ENCODE measurements at regions not wholly inside any gene's neighbourhood (a gene's known extent, or its start where the extent isn't known, plus 50 kb on each side); places are given as distances from the start of the nearest gene placed in this dataset.

DNA sequence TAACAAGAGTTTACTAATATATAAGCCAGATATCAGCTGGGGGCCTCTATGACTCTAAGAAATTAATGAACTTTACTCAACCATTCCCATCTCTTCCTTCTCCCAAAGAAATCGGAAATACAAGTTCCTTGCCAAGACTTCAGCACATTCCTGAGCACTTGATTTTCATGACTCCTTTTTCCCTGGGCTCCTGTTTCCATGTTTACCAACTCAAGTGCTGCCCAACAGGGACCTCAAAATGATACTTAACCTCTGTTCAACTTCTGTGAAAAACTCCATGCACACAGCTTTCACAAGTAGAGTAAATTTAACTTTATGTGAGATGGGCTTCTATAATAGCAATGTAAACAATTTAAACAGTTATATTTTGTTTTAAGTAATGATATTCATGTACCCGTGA is 315.8 kb upstream of the CDIN1 start:
- no peak for DNase-seq (ENCODE audit: low spot score)

DNA sequence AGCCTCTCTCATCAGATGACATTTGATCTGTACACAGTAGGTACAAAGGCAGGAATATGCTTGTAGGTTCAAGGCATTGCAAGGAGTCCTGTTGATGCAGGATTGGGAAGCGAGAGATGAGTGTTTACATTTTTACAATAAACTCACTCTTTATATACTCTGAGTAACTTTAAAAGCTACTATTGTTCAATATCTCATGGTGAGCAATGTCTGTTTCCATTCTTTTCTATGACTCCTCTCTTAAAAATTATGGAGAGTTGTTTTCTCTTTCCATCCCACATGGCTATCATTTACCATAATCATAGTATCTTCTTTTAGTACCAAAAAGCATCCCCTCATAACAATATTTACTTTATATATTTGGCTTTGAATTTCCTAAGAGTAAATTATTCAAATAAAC is 314.0 kb upstream of the CDIN1 start:
- no peak for DNase-seq (ENCODE audit: low spot score)

DNA sequence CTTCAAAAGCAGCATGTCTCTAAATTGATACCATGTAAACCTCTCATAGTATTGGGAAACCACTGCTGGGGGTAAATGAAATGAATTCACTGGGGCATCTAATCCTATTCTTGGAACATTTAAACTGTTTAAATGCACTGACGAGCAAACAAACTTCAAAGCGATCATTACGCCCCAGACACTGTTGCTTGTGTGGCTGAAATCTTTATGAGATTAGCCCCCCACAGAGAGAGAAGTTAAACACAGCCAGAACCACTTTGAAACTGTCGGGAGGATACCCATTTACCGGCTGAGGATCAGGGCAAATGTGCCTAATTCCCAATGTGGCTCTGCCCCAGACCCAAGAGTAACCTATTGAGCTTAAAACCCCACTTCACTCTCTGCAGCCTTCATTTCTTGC is 308.4 kb upstream of the CDIN1 start:
- DNase-seq (ENCODE audit: low spot score) = no peak

DNA sequence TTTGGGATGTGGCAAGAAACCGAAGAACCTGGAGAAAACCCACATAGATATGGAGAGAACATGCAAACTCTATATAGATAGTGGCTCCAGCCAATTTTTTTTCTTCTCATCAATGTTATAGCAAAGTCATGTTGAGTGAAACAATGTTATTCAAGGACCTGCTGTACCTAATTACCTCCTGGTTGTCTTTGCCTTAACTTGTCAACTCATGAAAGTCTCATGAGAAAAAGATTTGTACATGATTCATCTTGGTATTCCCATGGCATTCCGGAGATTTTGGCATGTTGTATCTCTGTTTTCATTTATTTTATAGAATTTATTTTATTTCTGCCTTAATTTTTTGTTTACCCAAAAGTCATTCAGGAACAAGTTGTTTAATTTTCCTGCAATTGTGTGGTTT is 303.8 kb upstream of the CDIN1 start:
- DNase-seq (ENCODE audit: low spot score) = no peak

DNA sequence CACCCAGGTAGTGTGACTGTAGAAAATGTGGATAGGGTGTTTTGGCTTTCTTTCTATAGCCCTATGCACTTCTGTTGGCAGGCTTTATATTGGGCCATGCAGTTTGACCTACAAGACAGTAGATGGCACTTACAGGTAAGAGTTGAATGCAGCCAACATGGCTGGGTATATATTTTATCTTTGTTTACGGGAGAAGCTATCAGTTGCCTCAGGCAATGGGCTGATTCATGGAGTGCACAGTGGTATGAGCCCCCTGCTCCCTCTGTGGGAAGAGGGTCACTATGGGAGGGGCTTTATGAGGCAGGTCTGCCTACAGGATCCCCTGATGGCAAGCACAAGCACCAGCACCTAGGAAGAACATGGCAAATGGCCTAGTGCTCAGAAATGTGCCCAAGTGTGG is 301.2 kb upstream of the CDIN1 start:
- DNase-seq (ENCODE audit: low spot score) = no peak

DNA sequence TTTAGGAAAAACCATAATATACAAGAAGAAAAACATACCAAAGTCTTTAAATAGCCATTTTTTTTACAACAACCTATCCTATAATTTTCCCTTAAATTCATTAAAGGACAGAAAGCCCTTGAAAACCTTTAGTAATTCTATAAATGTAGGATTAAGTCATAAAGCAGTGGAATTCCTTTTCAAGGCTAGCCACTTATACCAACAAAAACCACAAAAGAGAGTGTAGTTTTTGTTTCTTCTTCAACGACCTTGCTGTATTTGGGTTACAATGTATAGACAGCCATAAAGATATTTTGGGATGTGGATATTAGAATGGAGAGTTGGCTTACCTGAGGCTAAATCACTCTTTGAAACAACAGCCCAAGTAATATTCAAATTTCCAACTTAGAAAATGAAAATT is 296.6 kb upstream of the CDIN1 start:
- DNase-seq (ENCODE audit: low spot score) = no peak

DNA sequence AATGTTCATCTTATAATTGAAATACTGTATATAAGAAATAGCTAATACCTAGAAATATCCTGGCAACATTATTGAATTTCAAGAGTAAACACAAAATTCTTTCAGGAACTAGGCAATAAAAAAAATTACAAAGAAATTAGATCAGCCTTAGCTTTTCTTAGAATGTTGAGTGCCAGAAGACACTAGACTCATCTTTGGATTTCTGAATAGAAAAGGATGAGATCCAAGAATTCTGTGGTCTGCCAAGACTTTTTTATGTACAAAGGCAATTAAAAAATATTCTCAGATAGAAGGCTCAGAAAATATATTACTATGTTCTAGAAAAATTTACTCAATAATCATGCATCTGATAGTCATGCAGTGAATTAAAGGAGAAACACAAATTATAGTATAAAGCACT is 294.5 kb upstream of the CDIN1 start:
- no peak for DNase-seq (ENCODE audit: low spot score)

DNA sequence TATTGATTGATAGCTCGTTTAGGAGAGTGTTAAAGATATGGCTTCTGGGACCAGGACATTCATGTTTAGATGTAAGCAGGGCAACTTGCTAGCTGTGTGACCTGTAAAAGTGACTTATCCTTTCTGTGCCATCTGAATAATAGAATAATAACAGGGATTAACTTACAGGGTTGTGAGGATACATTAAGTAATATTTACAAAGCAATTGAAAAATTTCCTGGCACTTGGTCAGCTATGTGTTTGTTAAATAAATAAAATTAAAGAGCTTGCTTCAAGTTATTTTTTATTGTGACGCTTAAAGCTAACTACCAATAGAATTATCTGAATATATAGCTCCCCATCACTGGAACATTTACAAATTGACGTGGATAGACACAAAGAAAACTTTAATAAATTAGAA is 287.9 kb upstream of the CDIN1 start:
- DNase-seq (ENCODE audit: low spot score) = no peak

DNA sequence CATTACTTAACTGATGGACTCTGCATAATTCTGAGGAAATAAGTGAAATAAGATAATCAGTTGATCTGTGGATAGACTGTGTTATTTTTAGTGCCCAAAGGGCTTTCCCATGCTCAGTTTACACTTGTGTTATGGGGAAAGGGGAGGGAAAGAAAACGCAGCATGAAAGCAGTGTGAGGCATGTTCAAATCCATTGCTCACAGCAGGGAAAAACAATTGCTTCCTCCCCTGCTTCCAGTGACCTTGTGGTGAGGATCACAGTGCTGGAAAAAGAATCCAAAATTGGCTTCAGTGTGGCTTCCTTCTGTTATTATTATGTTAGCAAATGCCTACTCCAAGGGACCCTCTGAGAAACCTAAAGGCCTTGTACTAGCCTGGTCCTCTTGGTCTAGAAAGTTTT is 285.1 kb upstream of the CDIN1 start:
- DNase-seq (ENCODE audit: low spot score) = no peak

DNA sequence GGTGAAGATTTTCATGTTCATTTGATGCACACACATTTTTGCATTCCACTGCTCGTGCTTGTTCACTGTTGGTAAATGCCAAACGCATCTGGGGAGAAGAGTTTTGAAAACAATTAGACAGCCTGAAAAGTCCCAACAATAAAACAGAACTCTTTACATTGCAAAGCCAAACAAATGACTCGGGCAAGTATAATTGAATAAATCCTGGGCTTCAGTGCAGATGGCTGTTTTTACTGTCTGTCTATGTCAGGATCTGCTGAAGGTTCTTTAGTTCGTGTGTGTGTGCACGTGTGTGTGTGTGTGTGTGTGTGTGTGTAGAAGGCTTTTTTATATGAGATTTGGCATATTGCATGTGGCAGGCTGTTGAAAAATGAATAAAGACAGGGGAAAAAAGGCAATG is 277.5 kb upstream of the CDIN1 start:
- no peak for DNase-seq (ENCODE audit: low spot score)

DNA sequence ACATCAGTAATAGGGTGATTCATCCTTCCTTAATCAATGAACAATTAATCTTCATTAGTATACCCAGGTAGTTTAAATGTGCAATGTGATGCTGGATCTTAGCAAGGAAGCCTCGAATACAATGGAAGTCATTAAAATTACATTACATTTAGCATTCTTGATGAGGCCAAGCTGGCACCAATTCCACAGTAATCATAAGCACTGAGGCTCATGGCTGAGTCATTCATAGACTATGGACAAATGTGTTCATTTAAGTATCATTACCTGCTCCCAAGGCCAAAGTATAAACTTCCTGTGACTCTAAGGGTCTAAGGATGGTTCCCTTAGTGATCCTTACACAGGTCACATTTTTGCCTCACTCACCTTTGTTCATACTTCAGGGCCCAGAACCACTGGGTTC is 266.4 kb upstream of the CDIN1 start:
- DNase-seq (ENCODE audit: low spot score) = no peak

DNA sequence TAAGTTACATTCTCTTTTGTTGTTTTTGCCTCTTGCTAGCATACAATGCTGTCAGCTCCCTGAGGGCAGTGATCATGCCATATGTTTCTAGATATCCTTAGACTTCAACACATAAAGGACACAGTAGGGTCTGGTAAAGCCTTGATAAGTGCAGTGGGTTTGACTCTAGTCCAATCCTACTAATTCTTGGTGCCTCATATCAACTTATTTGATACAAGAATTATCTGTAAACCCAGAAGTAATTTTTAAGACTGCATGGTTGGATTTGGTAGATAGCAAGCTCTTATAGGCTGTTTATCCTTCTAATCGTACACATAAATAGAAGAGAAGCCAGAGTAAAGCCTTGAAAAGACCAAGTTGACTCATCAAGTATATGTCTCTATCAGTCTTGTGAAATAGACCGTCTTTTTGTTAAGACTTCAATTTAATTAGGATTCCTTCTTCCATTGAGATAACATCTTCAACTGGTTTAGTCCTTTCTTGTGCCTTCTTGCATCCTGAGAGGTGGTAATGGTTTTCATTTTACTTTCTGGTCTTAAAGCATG is 265.6 kb upstream of the CDIN1 start:
- DNase-seq (ENCODE audit: low spot score) = no peak

DNA sequence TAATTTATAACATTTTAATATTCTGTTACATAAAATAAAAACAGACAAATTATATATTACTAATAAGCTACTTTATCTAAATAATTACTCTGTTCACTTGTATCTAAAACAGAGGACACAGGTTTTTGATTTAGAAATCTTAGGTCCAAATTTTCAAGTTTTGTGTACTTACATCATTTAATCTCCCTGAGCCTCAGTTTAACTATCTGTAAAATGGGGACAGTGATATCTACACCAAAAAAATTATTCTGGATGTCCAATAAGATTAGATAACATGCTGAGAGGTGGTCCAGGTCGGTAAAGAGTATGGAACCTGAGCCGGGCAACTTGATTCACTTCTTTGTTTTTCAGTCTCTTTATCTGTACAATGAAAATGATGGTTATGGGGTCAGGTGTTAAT is 263.8 kb upstream of the CDIN1 start:
- DNase-seq (ENCODE audit: low spot score) = no peak

DNA sequence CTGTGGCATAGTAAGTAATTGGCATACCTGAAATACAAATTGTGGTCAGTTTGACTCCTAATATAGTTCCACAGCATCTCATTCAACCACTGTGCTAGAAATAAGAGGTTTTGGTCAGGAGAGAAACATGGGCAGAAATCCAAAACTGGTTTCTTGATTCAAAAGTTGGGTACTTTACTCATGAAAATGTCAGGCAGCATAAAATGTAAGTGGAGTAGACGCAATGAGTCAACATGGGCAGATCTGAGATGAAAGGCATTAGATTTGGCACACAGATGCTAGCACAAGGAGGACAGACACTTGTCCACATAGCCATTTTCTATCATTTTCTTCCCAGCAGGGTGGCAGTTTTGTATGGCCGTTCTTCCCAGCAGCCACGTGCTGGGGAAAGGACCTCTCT is 255.8 kb upstream of the CDIN1 start:
- DNase-seq (ENCODE audit: low spot score) = no peak

DNA sequence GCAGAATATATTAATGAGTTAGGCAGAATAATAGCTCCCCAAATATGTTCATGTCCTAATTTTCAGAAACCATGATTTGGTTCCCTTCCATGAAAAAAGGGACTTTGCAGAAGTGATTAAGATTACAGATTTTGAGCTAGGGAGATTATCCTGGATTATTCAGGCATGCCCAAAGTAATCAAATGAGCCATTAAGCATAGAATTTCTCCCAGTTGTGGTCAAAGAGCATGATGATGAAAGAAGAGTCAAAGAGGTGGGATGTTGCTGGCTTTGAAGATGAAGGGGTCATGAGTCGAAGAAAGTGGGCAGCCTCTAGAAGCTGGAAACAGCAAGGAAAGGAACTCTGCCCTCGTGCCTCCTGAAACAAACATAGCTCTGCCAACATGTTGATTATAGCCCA is 254.2 kb upstream of the CDIN1 start:
- no peak for DNase-seq (ENCODE audit: low spot score)

DNA sequence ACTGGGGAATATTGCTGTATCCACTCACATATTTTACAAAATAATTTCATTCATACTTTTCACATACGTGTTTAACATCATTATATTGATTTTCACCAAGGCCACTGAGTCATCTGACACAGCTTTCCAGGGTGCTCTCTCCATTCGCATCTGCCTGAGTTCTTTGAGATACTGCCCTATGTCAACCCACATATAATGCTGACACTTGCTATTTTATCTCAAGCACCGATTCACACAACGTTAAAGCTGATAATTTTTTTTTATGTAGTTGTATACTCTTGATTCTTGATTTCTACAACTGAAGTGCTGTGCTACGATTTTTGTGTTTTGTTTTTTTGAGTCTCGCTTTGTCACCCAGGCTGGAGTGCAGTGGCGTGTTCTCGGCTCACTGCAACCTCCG is 249.8 kb upstream of the CDIN1 start:
- DNase-seq (ENCODE audit: low spot score) = no peak

DNA sequence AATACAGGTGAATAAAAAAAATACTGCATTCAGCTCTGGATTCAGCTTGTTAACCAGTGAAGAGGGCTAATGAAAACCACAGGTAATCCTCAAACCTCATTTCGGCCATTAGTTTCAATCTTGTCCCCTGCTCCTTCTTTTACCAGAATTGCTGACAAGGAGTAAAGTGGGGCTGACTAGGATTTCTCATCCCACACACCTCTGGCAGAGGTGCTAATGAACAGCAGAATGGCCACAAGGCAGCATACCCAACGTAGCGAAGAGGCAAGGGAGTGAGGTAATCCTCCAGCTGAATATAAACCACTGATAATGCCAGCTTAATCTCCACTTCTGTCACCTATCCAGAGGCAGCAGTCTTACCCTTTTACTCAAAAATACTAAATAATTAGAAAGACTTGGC is 248.8 kb upstream of the CDIN1 start:
- no peak for DNase-seq (ENCODE audit: low spot score)

DNA sequence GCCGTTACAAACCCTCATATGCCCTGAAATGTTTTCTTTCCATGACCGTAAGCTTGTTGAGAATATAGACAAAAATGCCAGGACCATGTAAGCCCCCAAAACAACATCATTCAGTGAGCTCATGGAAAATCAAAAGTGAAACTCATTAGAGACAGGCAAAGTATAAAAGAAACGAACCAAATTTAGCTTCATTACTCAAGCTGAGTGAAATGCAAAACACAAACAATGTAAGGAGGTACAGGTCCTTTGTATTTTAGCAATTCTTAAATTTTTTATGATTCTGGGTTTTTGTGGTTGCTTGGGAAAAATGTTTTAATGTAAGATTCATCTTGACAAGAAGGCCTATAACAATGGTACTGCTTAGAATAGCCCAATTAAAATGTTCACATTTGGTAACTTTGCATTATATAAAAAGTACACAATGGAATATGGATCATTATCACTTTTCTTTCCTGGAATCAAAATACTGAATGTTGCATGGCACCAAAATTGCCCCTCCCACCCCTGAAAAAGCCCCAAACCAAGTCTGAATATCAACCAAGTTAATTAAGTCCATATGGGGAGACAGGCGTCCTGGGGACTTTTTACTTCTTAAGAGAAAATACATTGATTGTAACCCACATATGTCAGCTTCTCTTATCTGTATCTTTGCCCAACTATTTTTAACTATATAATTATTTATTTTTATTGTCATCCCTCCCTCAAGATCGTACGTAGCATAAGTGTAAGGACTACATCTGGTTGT is 247.7 kb upstream of the CDIN1 start:
- DNase-seq (ENCODE audit: low spot score) = no peak

DNA sequence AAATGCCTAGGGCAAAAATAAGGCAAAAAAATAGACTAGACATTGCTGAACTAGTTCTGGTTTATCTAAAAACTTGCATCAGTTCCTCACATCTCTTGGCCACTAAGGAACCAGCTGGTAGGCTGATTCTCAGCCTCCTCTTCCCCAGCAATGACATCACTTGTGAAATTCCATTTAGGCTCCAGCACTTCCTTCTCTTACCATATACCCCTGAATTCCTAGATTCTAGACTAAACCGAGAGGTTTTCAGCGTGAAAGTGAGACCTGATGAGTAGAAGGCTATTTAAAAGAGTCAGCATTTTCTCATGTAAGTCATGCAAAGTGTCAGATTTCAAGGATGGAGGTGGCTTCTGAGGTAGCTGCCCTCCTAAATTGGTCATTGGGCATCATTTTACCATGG is 247.1 kb upstream of the CDIN1 start:
- no peak for DNase-seq (ENCODE audit: low spot score)

DNA sequence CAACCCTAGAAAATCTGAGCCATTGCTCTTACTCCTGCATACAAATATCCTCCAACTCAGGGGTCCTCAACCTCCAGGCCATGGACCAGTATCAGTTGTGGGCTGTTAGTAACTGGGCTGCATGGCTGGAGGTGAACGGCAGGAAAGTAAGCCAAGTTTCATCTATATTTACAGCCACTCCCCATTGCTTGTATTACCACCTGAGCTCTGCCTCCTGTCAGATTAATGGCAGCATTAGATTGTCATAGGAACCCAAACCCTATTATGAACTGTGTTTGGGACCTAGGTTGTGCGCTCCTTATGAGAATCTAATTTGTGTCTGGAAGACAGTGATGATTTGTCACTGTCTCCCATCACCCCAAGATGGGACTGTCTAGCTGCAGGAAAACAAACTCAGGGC is 246.5 kb upstream of the CDIN1 start:
- DNase-seq (ENCODE audit: low spot score) = no peak

DNA sequence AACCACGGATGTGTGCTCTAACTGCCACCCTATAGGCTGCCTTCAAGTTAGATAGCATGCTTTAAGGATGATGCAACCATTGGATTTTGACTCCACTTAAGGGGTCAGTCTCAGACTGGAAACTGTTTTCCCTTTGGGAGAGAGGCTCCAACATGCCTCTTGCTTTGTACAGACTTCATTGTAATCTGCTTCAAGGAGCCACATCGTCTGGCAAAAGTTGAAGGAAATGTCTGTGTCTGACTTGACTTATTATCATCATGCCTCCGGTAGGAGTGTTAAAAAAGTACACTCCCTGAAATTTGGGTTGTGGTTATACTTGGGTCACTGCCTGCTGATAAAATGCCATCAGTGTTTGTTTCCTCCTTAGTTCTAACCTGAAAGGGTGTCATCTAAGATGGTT is 245.4 kb upstream of the CDIN1 start:
- no peak for DNase-seq (ENCODE audit: low spot score)

DNA sequence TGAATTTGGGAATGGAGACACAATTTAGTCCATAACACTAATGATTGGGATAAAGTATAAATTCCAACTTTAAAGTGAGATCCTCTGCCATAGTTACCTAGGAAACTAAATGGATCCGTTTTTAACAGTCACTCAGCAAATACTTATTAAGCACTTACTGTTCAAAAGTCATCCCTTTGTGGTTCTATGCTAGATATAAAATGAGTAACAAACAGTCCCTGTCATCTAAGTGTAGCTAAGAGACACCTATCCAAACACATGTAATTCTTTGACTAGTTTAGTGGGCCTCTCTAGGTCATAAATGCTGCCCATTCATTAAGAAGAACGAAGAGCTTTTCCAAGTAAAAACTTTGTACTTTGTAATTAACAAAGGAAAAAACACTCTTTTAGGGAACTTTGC is 244.2 kb upstream of the CDIN1 start:
- DNase-seq (ENCODE audit: low spot score) = no peak

DNA sequence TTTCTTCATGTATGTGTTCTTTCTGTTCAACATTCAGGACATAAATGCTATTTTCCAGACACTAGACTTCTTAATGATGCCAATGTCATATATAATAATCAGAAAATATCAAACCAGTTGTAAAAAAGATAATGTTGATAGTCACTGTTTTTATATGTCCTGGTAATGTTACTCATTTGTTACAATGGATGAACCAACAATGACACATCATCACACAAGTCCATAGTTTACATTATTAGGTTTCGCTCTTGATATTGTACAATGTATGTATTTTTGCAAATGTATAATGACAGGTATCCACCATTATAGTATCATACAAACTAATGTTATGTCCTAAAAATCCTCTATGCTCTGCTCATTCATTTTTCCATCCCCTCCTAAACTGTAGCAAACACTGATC is 243.8 kb upstream of the CDIN1 start:
- no peak for DNase-seq (ENCODE audit: low spot score)

DNA sequence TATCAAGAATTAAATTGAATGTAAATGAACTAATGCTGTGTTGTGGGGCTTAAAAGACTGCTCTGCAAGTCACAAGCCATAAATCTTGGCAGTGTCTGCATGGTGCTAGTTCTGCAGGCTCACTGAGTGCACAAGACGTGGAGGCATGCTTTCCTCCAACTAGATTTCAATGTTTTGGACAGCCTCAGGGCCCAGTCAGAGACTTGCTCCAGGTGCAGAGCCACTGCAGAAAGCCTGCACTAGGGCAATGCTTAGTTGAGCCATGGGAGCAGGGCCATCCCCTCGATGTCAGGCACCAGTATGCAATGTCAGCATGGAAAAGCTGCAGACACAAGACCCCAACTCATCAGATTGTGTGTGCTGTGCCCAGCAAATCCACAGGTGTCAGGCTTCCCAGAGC is 234.5 kb upstream of the CDIN1 start:
- DNase-seq (ENCODE audit: low spot score) = no peak

All from ureter (tissue), 1 donor.